ENCODE measurements at regions not wholly inside any gene's neighbourhood (a gene's known extent, or its start where the extent isn't known, plus 50 kb on each side); places are given as distances from the start of the nearest gene placed in this dataset.

DNA sequence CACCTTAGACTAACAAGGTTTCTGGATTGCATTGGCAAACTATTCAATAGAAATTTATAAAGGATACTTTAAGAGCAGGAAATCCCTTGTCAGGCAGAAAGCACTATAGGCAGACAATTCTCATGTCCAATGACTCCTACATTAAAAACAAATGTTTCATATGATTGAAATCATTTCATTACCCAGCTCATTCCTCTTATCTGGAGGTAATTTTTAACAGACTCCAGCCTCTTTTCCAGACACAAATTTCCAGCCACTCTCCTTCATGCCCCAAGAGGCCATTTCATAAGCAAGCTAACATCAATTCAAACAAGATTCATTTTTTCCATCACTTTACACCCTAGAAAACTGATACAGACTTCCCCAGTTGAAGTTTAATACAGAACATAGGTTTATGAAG, 495.1 kb upstream of the FRG1 start:
- DNase-seq: no peak

DNA sequence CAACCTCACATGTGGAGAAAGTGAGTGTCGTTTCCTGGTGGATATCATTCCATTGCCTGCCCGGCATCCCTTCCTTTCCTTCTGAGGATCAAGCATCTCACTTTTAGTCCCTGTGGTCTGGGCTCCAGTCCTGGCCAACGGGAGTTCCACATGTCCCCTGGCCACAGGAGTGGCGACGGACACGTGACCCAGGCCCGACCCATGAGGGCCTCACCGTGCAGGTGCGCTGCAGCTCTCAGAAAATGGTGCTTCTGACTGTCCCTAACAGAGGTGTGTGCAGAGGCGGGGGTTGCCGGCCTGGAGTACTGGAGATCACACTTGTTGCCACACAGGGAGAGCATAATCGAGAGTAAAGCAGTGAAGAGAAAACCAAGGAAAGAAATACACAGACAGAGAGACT, 476.9 kb upstream of the FRG1 start:
- no peak for DNase-seq

DNA sequence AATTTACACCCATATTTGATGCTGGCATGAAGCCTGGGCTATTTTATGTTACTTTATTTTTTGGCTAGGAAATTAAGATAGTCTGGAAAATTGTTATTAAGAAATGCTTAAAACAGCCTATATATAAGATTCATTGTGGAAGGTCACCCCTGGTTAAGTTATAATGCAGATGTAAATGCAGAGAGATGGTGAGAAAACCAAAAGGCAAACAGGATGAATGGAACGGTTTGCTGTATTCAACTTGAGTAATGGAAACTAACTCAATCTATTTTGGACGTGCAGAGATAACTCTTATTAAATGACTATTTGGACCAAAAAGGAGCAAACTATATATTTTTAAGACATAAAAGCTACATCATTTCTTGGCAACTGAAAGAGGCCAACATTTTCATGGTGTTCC, 446.3 kb upstream of the FRG1 start:
- no peak for DNase-seq

DNA sequence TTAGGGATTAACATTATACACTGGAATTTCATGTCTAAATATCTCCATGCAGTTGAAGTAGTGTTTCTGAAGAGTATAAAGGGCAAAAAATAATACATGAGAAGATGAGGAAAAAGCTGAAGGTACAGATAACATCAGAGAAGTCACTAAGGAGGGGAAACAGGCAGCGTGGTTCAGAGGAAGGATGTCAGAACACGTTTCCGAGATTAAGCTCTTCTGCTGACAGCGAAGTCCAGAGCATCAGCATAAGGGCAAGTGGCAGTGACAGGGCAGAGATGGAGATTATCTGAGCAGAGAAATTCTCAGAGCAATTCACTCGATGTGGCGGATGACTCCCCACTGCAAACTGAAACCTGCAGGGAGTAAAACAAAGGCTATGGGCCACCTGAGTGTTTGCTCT, 443.2 kb upstream of the FRG1 start:
- DNase-seq: no peak

- DNase-seq: no peak
These were observed 442.7 kb upstream of the FRG1 start for GRCh38 chr4:189497996-189498395.

DNA sequence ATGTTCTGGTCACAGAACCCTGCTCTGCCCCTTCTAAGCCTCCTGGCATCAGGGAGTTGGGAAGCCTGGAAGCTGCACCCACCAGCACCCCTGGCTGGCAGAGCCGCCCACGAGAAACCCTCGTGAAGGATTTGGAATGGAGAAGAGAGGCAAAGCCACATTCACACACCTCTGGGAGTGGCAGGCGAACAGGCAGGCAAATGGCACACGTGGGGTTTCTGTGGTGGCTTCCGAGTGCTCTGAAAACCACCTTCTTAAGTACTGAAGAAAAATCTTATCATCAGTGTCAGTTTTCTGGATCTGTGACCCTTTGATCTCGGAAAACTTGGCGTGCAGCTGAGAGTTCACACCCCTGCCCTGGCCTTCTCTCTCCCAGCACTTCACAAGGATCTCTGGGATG, 442.2 kb upstream of the FRG1 start:
- no peak for DNase-seq

GRCh38 chr4:189499696-189500095, 441.0 kb upstream of the FRG1 start:
- no peak for DNase-seq

DNA sequence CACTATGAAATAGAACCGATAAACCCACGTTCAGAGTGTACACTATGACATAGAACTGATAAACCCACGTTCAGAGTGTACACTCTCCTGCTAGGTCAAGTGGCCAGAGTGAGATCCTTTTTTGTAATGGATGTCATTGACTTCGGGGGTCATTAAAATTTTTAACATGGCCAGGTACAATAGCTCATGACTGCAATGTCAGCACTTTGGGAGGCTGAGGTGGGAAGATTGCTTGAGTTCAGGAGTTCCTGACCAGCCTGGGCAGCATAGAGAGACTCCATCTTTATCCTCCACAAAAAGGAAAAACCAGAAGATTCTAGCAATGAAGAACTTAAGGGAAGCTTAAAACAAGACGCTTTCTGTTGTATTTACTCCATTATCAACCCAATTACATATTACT, 439.7 kb upstream of the FRG1 start:
- DNase-seq: no peak

DNA sequence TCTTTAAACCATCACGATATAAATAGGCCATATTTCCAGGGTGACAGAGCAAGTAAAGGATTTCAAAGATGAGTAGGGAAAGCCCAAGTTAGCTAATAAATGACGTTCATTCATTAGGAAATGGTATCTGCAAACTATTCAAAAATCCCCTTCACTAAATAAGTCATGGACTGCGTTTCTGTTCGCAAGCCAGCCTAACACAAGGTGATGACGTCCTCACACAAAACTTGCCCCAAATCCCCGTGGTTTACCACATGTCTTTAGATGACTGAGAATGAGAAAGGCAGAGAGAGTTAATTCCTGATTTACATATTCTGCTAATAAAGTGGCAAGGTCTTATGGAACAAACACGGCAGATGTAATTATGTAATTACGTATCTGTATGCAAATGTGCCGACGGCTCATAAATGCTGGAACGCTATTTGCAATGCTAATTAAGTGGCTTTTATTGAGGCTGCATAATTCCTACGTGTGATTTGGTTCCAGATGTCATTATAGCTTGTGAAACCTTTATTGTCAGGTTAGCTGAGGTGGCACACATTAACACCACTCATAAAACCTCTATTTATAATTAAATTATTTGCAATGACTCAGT, 437.7 kb upstream of the FRG1 start:
- no peak for DNase-seq

- no peak for DNase-seq
These were observed 436.5 kb upstream of the FRG1 start for GRCh38 chr4:189504220-189504619.

- no peak for DNase-seq
These were observed 435.3 kb upstream of the FRG1 start for GRCh38 chr4:189505380-189505779.

DNA sequence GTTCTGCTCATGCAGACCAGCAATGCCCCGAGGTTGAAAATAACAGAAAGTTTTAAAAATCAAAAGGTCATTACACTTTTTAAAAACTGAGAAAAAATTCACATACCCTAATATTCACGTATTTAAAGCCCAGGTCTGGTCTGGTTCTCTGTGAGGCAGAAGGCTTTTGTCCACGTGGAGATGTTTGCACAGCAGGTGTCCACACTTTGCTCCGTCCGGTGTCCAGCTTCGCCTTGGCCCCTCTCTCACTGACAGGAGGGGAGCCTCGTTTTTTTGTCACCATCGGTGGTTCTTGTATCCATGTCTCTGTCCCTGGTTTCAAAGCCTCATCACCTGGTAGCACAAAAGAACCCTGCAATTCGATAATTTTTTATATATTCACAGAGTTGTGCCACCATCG, 434.6 kb upstream of the FRG1 start:
- DNase-seq: no peak

DNA sequence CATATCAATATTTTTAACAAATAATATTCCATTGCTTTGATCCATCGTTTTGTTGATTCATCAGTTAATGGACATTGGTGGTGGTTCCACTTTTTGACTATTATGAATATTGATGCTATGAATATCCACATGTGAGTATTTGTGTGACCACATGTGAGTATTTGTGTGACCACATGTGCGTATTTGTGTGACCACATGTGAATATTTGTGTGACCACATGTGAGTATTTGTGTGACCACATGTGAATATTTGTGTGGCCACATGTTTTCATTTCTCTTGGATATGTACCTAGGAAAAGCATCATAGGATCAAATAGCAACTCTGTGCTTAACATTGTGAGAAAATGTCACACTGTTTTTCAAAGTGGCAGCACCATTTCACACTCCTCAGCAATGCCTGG, 433.6 kb upstream of the FRG1 start:
- DNase-seq: no peak

DNA sequence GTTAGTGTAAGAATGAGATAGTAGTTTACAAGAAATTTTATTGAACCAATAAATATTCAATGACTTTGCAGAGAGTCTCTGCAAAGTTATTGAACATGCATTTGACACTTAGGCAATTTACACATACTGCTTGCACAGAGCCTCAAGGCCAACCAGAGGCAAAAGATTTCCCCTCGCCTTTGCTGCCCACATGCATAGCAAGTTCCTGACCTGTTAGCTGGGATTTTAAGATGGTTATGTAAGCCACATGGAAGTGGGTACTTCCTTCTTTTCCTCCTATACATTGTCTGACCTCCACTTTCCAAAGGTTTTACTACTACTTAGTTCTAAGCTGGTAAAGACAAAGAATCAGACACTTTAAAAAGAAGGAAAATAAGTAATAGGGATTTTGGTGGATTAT, 430.1 kb upstream of the FRG1 start:
- DNase-seq: no peak

GRCh38 chr4:189511581-189511980, 429.1 kb upstream of the FRG1 start:
- DNase-seq: no peak

GRCh38 chr4:189513421-189513820, 427.3 kb upstream of the FRG1 start:
- no peak for DNase-seq

- DNase-seq: no peak
These were observed 426.5 kb upstream of the FRG1 start for GRCh38 chr4:189514209-189514608.

- no peak for DNase-seq
These were observed 423.8 kb upstream of the FRG1 start for GRCh38 chr4:189516902-189517301.

GRCh38 chr4:189519186-189519585, 421.5 kb upstream of the FRG1 start:
- no peak for DNase-seq

DNA sequence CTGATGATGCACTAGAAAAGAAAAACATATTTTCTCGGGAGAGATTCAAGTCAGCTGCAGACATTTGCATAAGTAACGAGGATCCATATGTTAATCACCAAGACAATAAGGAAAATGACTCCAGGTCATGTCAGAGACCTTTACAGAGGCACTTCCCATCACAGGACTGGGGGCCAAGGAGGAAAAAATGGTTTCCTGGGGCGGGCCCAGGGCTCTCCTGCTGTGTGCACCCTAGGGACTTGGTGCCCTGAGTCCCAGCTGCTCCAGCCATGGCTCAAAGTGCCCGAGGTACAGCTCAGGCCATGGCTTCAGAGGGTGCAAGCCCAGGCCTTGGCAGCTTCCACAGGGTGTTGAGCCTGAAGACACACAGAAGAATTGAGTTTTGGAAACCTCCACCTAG, 415.4 kb upstream of the FRG1 start:
- DNase-seq: no peak

GRCh38 chr4:189530848-189531247, 409.8 kb upstream of the FRG1 start:
- DNase-seq: no peak

DNA sequence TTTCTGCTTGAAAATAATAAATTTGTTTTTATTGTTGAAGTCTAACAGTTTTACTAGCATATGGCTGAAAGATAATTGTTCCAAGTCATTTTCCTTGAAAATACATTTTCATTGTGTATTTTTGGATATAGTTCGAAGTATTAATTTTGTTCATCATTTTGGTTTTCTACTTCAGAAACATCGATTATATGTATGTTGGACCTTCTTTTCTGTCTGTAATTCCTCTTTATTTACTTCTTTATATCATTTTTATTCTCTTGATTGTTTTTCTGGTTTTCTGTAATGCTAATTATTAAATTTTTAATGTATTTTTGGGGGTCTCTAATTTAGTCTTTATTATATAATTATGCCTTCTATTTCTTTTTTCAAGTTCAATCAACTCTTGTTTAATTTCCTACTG, 407.1 kb upstream of the FRG1 start:
- no peak for DNase-seq

GRCh38 chr4:189547559-189547958, 393.1 kb upstream of the FRG1 start:
- DNase-seq: no peak

- no peak for DNase-seq
These were observed 392.1 kb upstream of the FRG1 start for GRCh38 chr4:189548484-189549125.

Measured in effector CD8-positive, alpha-beta T cell (primary cell).